ENCODE measurements at regions not wholly inside any gene's neighbourhood (a gene's known extent, or its start where the extent isn't known, plus 50 kb on each side); places are given as distances from the start of the nearest gene placed in this dataset.

GRCh38 chr6:77979204-77979603 is 326.4 kb downstream of the MEI4 start:
- no peaks in the 10 kb centered on the region for H3K4me1 Mint-ChIP-seq
- peaks cover 0 to 20% of the 10 kb centered on the region in 2 donors for H3K9me3 Mint-ChIP-seq
- no peak overlapping the region for H3K27ac Mint-ChIP-seq
- DNase-seq (no peak), ATAC-seq (no peak)
- H3K4me3 Mint-ChIP-seq: no peak overlapping the region
- no peaks in the 10 kb centered on the region for H3K27me3 Mint-ChIP-seq

- no peak for ATAC-seq
- H3K9me3 Mint-ChIP-seq: peaks cover 20 to 24% of the 10 kb centered on the region in 2 donors
- H3K27me3 Mint-ChIP-seq: no peaks in the 10 kb centered on the region
- no peak overlapping the region for H3K27ac Mint-ChIP-seq
- no peaks in the 10 kb centered on the region for H3K4me1 Mint-ChIP-seq
- no peak for DNase-seq
- no peak overlapping the region for H3K4me3 Mint-ChIP-seq
Observed at GRCh38 chr6:77986380-77987034, 333.7 kb downstream of the MEI4 start.

DNA sequence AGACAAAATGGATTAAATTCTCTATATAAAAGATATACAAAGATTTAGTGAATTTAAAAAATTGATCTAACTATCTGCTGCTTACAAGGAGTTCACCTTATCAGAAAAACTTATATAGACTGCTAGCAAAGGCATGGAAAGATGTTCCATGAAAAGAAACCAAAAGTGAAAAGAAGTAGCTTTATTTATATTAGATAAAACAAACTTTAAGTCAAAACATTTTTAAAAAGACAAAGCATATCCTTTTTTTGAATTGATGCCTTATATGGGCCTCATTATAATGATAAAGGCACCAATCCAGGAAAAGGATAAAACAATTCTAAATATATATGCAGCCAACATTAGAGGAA is 334.2 kb downstream of the MEI4 start:
- Mint-ChIP-seq H3K4me3 (no peak overlapping the region), H3K4me1 (no peaks in the 10 kb centered on the region), H3K27me3 (no peaks in the 10 kb centered on the region), H3K9me3 (peaks cover 19 to 29% of the 10 kb centered on the region in 2 donors), H3K27ac (no peak overlapping the region)
- DNase-seq (no peak), ATAC-seq (no peak)

DNA sequence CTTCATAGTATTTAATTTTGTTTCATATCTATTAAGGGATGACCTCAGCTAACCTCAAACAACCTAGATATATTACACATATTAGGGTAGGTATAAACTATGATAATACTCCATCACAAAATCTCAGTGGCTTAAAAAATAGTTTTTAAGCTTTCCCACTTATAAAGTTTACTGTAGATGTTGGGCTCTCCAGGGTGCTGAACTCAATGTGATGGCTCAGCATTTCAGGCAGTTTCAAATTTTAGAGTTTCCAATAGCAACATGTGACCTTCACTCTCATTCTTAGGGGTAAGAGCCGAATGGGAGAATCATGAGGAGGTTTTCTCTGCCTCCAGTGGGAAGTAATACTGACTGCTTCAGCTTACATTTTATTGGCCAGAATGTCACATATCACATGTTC is 357.3 kb downstream of the MEI4 start:
- ATAC-seq (no peak), DNase-seq (no peak)

DNA sequence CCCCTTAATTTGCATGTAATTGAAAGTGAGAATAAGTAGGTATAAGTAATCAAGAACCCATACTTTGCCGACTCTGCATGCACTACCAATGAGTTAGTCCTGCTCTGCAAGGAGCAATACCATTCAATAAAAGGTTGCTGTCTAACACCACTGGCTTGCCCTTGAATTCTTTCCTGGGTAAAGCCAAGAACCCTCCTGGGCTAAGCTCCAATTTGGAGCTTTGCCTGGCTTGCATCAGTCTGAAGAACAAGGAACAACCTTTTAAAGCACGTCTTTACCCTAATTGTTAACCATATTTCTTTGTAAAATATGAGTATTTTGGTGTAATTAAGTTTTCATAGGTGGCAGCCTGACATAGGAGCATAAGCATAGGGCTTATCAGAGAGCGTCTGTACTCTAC is 367.7 kb downstream of the MEI4 start:
- no peak for DNase-seq
- Mint-ChIP-seq H3K4me1 (no peaks in the 10 kb centered on the region), H3K4me3 (no peak overlapping the region), H3K27ac (no peak overlapping the region), H3K27me3 (no peaks in the 10 kb centered on the region), H3K9me3 (no peaks in the 10 kb centered on the region)
- ATAC-seq: no peak

More for the DNA sequence above, 357.3 kb downstream of the MEI4 start:
- peaks cover 5 to 9% of the 10 kb centered on the region in 2 donors for H3K9me3 Mint-ChIP-seq
- no peaks in the 10 kb centered on the region for H3K4me1 Mint-ChIP-seq
- H3K27ac Mint-ChIP-seq: no peak overlapping the region
- no peaks in the 10 kb centered on the region for H3K27me3 Mint-ChIP-seq
- no peak overlapping the region for H3K4me3 Mint-ChIP-seq

- DNase-seq (no peak), ATAC-seq (no peak)
- Mint-ChIP-seq H3K4me1 (no peaks in the 10 kb centered on the region), H3K9me3 (no peaks in the 10 kb centered on the region), H3K27ac (no peak overlapping the region), H3K4me3 (no peak overlapping the region), H3K27me3 (no peaks in the 10 kb centered on the region)
Observed at GRCh38 chr6:78025502-78025901, 372.7 kb downstream of the MEI4 start.

DNA sequence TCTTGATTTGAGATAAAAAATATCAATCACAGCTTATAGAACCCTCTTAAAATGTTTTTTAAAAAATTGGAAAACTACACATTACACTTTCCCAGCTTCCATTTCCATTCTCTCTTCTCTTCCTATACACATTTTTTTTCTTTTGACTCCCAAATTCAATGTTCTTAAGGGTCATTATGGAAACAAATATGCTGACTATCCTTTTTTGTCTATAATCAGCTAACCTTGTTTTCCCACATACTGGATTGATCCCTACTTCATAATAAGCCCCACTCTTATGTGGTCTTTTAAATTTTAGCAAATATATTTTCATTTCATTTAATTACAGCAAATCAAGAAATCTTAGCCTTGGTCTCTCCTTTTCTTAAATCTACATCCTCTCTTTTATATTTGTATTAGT is 378.4 kb downstream of the MEI4 start:
- Mint-ChIP-seq H3K4me3 (no peak overlapping the region), H3K27ac (no peak overlapping the region), H3K4me1 (no peaks in the 10 kb centered on the region), H3K27me3 (no peaks in the 10 kb centered on the region), H3K9me3 (peaks cover 5 to 9% of the 10 kb centered on the region in 2 donors)
- DNase-seq (no peak), ATAC-seq (no peak)

- DNase-seq (no peak), ATAC-seq (no peak)
- no peak overlapping the region for H3K27ac Mint-ChIP-seq
- H3K4me3 Mint-ChIP-seq: no peak overlapping the region
- H3K27me3 Mint-ChIP-seq: no peaks in the 10 kb centered on the region
- no peaks in the 10 kb centered on the region for H3K4me1 Mint-ChIP-seq
- peaks cover 9 to 20% of the 10 kb centered on the region in 2 donors for H3K9me3 Mint-ChIP-seq
Observed at GRCh38 chr6:78059171-78059570, 406.3 kb downstream of the MEI4 start.

DNA sequence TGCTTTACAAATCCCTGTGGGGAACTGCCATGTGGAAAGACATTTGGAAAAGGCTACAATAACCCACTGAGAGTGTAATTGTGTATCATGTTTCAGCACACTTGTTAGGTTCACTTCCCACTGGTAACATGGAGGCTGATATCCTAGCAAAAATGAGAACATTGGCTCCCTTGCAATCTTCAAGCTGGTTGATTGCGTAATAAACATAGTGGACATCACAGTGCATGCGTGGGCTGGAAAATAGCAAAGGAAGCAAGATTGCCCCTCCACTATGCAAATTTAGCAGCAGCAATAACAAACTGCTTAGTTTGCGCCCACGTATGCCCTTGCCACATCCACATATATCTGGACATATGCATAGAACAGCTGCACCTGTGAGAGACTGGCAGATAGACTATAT is 410.2 kb downstream of the MEI4 start:
- Mint-ChIP-seq H3K4me3 (no peak overlapping the region), H3K27me3 (no peaks in the 10 kb centered on the region), H3K27ac (no peak overlapping the region), H3K9me3 (peaks cover 5 to 11% of the 10 kb centered on the region in 2 donors), H3K4me1 (no peaks in the 10 kb centered on the region)
- ATAC-seq (no peak), DNase-seq (no peak)

DNA sequence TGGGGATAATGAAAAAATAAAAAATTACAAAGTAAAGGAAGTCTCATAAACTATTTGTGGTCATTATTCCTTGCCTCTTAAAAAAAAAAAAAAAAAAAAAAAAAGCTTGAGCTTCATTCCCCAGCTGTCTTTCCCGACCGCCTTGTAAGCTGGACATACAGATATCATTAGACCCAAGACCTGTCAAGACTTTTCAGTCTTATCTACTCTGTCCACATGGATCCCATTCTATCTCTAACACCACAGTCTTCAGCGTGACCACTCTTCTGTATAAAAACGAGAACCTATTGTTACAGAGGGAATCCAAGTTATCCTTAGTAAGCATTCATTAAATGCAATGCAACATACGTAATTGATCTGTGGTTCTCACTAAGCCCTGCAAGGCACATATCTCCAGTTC is 423.5 kb downstream of the MEI4 start:
- Mint-ChIP-seq H3K4me1 (no peaks in the 10 kb centered on the region), H3K27me3 (no peaks in the 10 kb centered on the region), H3K4me3 (no peak overlapping the region), H3K9me3 (peaks cover 0 to 4% of the 10 kb centered on the region in 2 donors), H3K27ac (no peak overlapping the region)
- ATAC-seq (no peak), DNase-seq (no peak)

DNA sequence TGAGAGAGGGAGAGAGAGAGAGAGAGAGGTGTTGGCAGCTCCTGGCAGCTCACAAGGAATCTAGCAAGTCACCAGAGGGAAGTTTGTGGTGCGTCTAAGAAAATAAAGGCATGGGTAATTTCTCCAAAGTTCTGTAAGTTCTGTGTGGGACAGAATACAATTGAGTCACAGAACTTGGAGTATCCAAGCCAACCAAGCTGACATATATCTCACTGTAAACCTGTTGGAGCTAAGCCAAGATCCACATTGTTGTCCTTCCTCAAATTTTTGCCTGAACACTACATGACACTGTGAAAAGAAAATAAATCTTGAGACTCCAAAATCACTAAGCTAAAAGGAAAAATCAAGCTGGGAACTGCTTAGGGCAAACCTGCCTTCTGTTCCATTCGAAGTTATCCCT is 436.7 kb downstream of the MEI4 start:
- Mint-ChIP-seq H3K9me3 (peaks cover 3 to 15% of the 10 kb centered on the region in 2 donors), H3K27ac (no peak overlapping the region), H3K27me3 (no peaks in the 10 kb centered on the region), H3K4me3 (no peak overlapping the region), H3K4me1 (no peaks in the 10 kb centered on the region)
- ATAC-seq: no peak
- DNase-seq: no peak

GRCh38 chr6:78093906-78094305 is 441.1 kb downstream of the MEI4 start:
- Mint-ChIP-seq H3K27ac (no peak overlapping the region), H3K9me3 (peaks cover 0 to 8% of the 10 kb centered on the region in 2 donors), H3K4me3 (no peak overlapping the region), H3K27me3 (no peaks in the 10 kb centered on the region), H3K4me1 (no peaks in the 10 kb centered on the region)
- no peak for ATAC-seq
- DNase-seq: no peak

- Mint-ChIP-seq H3K27ac (no peak overlapping the region), H3K9me3 (no peaks in the 10 kb centered on the region), H3K4me3 (no peak overlapping the region), H3K4me1 (no peaks in the 10 kb centered on the region), H3K27me3 (no peaks in the 10 kb centered on the region)
- DNase-seq: no peak
- no peak for ATAC-seq
Observed at GRCh38 chr6:78101387-78101786, 448.5 kb downstream of the MEI4 start.

- Mint-ChIP-seq H3K27ac (no peak overlapping the region), H3K4me1 (no peaks in the 10 kb centered on the region), H3K27me3 (no peaks in the 10 kb centered on the region), H3K4me3 (no peak overlapping the region), H3K9me3 (peaks cover 0 to 15% of the 10 kb centered on the region in 2 donors)
- no peak for DNase-seq
- ATAC-seq: no peak
Observed at GRCh38 chr6:78110641-78111040, 457.8 kb downstream of the MEI4 start.

DNA sequence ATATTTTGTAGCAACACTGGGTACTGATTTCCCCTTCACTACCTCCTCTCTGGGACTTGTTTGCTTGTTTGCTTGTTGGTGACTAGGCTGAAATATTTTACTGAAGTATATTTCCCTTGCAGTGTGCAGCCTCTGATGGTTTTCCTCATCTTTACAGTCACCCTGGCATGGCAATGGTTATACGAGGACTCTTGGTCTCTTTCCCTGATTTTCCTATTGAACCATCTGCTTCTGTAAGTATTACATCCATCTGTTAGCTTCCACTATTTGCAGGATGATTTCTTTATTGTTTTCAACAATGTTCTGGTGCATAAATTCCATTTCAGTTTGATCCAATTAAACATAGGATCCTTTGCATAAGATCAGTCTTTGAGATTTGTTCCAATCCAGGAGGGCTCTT is 465.1 kb downstream of the MEI4 start:
- H3K4me1 Mint-ChIP-seq: no peaks in the 10 kb centered on the region
- H3K27me3 Mint-ChIP-seq: no peaks in the 10 kb centered on the region
- H3K27ac Mint-ChIP-seq: no peak overlapping the region
- no peak overlapping the region for H3K4me3 Mint-ChIP-seq
- peaks cover 5 to 11% of the 10 kb centered on the region in 2 donors for H3K9me3 Mint-ChIP-seq
- ATAC-seq (no peak), DNase-seq (no peak)

GRCh38 chr6:78131521-78131920 is 478.7 kb downstream of the MEI4 start:
- no peaks in the 10 kb centered on the region for H3K27me3 Mint-ChIP-seq
- DNase-seq (no peak), ATAC-seq (no peak)
- peaks cover 16 to 27% of the 10 kb centered on the region in 2 donors for H3K9me3 Mint-ChIP-seq
- H3K4me1 Mint-ChIP-seq: no peaks in the 10 kb centered on the region
- H3K4me3 Mint-ChIP-seq: no peak overlapping the region
- no peak overlapping the region for H3K27ac Mint-ChIP-seq

- peaks cover 18 to 26% of the 10 kb centered on the region in 2 donors for H3K9me3 Mint-ChIP-seq
- no peaks in the 10 kb centered on the region for H3K27me3 Mint-ChIP-seq
Observed at GRCh38 chr6:78132671-78133410, 480.0 kb downstream of the MEI4 start.

More at GRCh38 chr6:78132671-78133410, 480.0 kb downstream of the MEI4 start:
- DNase-seq (no peak), ATAC-seq (no peak)
- no peak overlapping the region for H3K4me3 Mint-ChIP-seq
- H3K27ac Mint-ChIP-seq: no peak overlapping the region
- H3K4me1 Mint-ChIP-seq: no peaks in the 10 kb centered on the region

Data from stimulated activated naive CD8-positive, alpha-beta T cell treated with anti-CD3 and anti-CD28 coated beads, Interleukin-15, amount 100 ng/mL, for 72 hours (primary cell).